ENCODE measurements at regions not wholly inside any gene's neighbourhood (a gene's known extent, or its start where the extent isn't known, plus 50 kb on each side); places are given as distances from the start of the nearest gene placed in this dataset.

GRCh38 chr13:81615031-81615430, 1274.1 kb upstream of the SPRY2 start:
- TF ChIP-seq, protein P1, sequence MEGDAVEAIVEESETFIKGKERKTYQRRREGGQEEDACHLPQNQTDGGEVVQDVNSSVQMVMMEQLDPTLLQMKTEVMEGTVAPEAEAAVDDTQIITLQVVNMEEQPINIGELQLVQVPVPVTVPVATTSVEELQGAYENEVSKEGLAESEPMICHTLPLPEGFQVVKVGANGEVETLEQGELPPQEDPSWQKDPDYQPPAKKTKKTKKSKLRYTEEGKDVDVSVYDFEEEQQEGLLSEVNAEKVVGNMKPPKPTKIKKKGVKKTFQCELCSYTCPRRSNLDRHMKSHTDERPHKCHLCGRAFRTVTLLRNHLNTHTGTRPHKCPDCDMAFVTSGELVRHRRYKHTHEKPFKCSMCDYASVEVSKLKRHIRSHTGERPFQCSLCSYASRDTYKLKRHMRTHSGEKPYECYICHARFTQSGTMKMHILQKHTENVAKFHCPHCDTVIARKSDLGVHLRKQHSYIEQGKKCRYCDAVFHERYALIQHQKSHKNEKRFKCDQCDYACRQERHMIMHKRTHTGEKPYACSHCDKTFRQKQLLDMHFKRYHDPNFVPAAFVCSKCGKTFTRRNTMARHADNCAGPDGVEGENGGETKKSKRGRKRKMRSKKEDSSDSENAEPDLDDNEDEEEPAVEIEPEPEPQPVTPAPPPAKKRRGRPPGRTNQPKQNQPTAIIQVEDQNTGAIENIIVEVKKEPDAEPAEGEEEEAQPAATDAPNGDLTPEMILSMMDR (conservative IDR thresholded peaks at IDR 0.05) = no peak
- TF ChIP-seq ZFX (IDR thresholded peaks at IDR 0.05) = no peak
